Fibroblast of villous mesenchyme (primary cell): ENCODE measurements at regions not wholly inside any gene's neighbourhood (a gene's known extent, or its start where the extent isn't known, plus 50 kb on each side); places are given as distances from the start of the nearest gene placed in this dataset.

Experiments
- DNase-seq: peaks from one replicate; pipeline ENCODE4 v3.0.0-alpha.2; 2010; ENCODE audit warnings: low read depth
- H3K4me3 ChIP-seq: 2 replicates; pipeline ENCODE4 v1.5.1; 2011; ENCODE audit warnings: low read depth, mild to moderate bottlenecking, low read length
- CTCF ChIP-seq: IDR thresholded peaks from 2 replicates; pipeline ENCODE4 v1.5.1; 2012; ENCODE audit warnings: low read depth, mild to moderate bottlenecking, low read length; ENCODE audit not compliant: insufficient read depth

- no peak overlapping the region for H3K4me3 ChIP-seq
- TF ChIP-seq CTCF: no peak
- DNase-seq: no peak
Measured at GRCh38 chr12:115849262-115849943, 428.1 kb downstream of the MED13L start.

GRCh38 chr12:115847398-115847797 is 430.1 kb downstream of the MED13L start:
- TF ChIP-seq CTCF: no peak
- H3K4me3 ChIP-seq: no peak overlapping the region
- DNase-seq: no peak

GRCh38 chr12:115846516-115846915 is 431.0 kb downstream of the MED13L start:
- no peak overlapping the region for H3K4me3 ChIP-seq
- no peak for TF ChIP-seq CTCF
- no peak for DNase-seq

GRCh38 chr12:115840159-115840558 is 437.3 kb downstream of the MED13L start:
- DNase-seq: no peak
- no peak for TF ChIP-seq CTCF

GRCh38 chr12:115838952-115839351 is 438.5 kb downstream of the MED13L start:
- no peak for DNase-seq
- no peak for TF ChIP-seq CTCF
- no peak overlapping the region for H3K4me3 ChIP-seq

More at GRCh38 chr12:115840159-115840558, 437.3 kb downstream of the MED13L start:
- no peak overlapping the region for H3K4me3 ChIP-seq

GRCh38 chr12:115837220-115837619 is 440.3 kb downstream of the MED13L start:
- no peak for DNase-seq
- TF ChIP-seq CTCF: no peak
- no peak overlapping the region for H3K4me3 ChIP-seq

- no peak overlapping the region for H3K4me3 ChIP-seq
- no peak for TF ChIP-seq CTCF
- no peak for DNase-seq
Measured at GRCh38 chr12:115835445-115835844, 442.0 kb downstream of the MED13L start.
